ENCODE measurements at regions not wholly inside any gene's neighbourhood (a gene's known extent, or its start where the extent isn't known, plus 50 kb on each side); places are given as distances from the start of the nearest gene placed in this dataset.

GRCh38 chr3:141669434-141669833, 68.7 kb upstream of the RNF7 start:
- no peak for TF ChIP-seq CTCF (conservative IDR thresholded peaks at IDR 0.05 in 1 of 2, IDR thresholded peaks at IDR 0.05 in 1 of 2; ENCODE audit: extremely low read depth in 1 of 2, insufficient read depth in 1 of 2, low read depth in 1 of 2, low read length in 2 of 2)
- TF ChIP-seq EZH2 (IDR thresholded peaks at IDR 0.05; ENCODE audit: borderline replicate concordance, low read length), result no peak

All from mammary epithelial cell (primary cell).